H1 (cell line): ENCODE measurements at regions not wholly inside any gene's neighbourhood (a gene's known extent, or its start where the extent isn't known, plus 50 kb on each side); places are given as distances from the start of the nearest gene placed in this dataset.

ENCODE experiments used
- ASH2L ChIP-seq: fragments of 200-600, 300-600 bp; sonication (generic); IDR thresholded peaks from one replicate; pipeline ENCODE4 v1.7.1; 2017; ENCODE audit warnings: low read length
- BACH1 ChIP-seq: IDR thresholded peaks from 2 replicates; pipeline ENCODE4 v1.6.1; 2012; ENCODE audit warnings: low read length, improper control_type of control experiment
- CBX8 ChIP-seq: fragments of 300-800, 300-1000 bp; sonication (generic); IDR thresholded peaks from 2 replicates; pipeline ENCODE4 v1.7.1; 2016; ENCODE audit warnings: low read depth, low read length, borderline replicate concordance
- CEBPB ChIP-seq: IDR thresholded peaks from 2 replicates; pipeline ENCODE4 v1.6.1; 2012; ENCODE audit warnings: low read depth, low read length
- GTF2F1 ChIP-seq: IDR thresholded peaks from 2 replicates; pipeline ENCODE4 v1.6.1; 2012; ENCODE audit warnings: low read depth, low read length, improper control_type of control experiment, borderline replicate concordance
- MAFK ChIP-seq: IDR thresholded peaks from 2 replicates; pipeline ENCODE4 v1.6.1; 2012; ENCODE audit warnings: low read depth, mild to moderate bottlenecking, improper control_type of control experiment, low read length
- POU5F1 ChIP-seq: IDR thresholded peaks from 2 replicates; pipeline ENCODE4 v1.6.1; 2011; ENCODE audit warnings: low read depth, mild to moderate bottlenecking, low read length, moderate library complexity
- TEAD4 ChIP-seq: IDR thresholded peaks from 2 replicates; pipeline ENCODE4 v1.6.1; 2012; ENCODE audit warnings: low read depth, low read length, inconsistent platforms, mixed read lengths
- TF ChIP-seq, protein P1 (sequence below): fragments of 300-600 bp; sonication (generic); IDR thresholded peaks from 2 replicates; pipeline ENCODE4 v1.7.1; 2012; ENCODE audit warnings: low read length, moderate library complexity, mild to moderate bottlenecking, inconsistent platforms; ENCODE audit not compliant: insufficient replicate concordance
- TF ChIP-seq, protein P2 (sequence below), 3 experiments: IDR thresholded peaks; 1 replicate in 2 of 3; 2 replicates in 1 of 3; pipeline versions ENCODE4 v1.5.1 to v1.6.1; 2011; ENCODE audit warnings: low read length in 3 of 3, mild to moderate bottlenecking in 3 of 3, inconsistent platforms in 2 of 3, low read depth in 1 of 3, moderate library complexity in 1 of 3; ENCODE audit not compliant: insufficient read depth in 1 of 3; ENCODE audit errors: control extremely low read depth in 1 of 3

- TF ChIP-seq, protein P1, sequence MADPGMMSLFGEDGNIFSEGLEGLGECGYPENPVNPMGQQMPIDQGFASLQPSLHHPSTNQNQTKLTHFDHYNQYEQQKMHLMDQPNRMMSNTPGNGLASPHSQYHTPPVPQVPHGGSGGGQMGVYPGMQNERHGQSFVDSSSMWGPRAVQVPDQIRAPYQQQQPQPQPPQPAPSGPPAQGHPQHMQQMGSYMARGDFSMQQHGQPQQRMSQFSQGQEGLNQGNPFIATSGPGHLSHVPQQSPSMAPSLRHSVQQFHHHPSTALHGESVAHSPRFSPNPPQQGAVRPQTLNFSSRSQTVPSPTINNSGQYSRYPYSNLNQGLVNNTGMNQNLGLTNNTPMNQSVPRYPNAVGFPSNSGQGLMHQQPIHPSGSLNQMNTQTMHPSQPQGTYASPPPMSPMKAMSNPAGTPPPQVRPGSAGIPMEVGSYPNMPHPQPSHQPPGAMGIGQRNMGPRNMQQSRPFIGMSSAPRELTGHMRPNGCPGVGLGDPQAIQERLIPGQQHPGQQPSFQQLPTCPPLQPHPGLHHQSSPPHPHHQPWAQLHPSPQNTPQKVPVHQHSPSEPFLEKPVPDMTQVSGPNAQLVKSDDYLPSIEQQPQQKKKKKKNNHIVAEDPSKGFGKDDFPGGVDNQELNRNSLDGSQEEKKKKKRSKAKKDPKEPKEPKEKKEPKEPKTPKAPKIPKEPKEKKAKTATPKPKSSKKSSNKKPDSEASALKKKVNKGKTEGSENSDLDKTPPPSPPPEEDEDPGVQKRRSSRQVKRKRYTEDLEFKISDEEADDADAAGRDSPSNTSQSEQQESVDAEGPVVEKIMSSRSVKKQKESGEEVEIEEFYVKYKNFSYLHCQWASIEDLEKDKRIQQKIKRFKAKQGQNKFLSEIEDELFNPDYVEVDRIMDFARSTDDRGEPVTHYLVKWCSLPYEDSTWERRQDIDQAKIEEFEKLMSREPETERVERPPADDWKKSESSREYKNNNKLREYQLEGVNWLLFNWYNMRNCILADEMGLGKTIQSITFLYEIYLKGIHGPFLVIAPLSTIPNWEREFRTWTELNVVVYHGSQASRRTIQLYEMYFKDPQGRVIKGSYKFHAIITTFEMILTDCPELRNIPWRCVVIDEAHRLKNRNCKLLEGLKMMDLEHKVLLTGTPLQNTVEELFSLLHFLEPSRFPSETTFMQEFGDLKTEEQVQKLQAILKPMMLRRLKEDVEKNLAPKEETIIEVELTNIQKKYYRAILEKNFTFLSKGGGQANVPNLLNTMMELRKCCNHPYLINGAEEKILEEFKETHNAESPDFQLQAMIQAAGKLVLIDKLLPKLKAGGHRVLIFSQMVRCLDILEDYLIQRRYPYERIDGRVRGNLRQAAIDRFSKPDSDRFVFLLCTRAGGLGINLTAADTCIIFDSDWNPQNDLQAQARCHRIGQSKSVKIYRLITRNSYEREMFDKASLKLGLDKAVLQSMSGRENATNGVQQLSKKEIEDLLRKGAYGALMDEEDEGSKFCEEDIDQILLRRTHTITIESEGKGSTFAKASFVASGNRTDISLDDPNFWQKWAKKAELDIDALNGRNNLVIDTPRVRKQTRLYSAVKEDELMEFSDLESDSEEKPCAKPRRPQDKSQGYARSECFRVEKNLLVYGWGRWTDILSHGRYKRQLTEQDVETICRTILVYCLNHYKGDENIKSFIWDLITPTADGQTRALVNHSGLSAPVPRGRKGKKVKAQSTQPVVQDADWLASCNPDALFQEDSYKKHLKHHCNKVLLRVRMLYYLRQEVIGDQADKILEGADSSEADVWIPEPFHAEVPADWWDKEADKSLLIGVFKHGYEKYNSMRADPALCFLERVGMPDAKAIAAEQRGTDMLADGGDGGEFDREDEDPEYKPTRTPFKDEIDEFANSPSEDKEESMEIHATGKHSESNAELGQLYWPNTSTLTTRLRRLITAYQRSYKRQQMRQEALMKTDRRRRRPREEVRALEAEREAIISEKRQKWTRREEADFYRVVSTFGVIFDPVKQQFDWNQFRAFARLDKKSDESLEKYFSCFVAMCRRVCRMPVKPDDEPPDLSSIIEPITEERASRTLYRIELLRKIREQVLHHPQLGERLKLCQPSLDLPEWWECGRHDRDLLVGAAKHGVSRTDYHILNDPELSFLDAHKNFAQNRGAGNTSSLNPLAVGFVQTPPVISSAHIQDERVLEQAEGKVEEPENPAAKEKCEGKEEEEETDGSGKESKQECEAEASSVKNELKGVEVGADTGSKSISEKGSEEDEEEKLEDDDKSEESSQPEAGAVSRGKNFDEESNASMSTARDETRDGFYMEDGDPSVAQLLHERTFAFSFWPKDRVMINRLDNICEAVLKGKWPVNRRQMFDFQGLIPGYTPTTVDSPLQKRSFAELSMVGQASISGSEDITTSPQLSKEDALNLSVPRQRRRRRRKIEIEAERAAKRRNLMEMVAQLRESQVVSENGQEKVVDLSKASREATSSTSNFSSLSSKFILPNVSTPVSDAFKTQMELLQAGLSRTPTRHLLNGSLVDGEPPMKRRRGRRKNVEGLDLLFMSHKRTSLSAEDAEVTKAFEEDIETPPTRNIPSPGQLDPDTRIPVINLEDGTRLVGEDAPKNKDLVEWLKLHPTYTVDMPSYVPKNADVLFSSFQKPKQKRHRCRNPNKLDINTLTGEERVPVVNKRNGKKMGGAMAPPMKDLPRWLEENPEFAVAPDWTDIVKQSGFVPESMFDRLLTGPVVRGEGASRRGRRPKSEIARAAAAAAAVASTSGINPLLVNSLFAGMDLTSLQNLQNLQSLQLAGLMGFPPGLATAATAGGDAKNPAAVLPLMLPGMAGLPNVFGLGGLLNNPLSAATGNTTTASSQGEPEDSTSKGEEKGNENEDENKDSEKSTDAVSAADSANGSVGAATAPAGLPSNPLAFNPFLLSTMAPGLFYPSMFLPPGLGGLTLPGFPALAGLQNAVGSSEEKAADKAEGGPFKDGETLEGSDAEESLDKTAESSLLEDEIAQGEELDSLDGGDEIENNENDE: no peak
- TF ChIP-seq BACH1 (no peak), POU5F1 (no peak), CBX8 (no peak), GTF2F1 (no peak), TEAD4 (no peak), MAFK (no peak), CEBPB (no peak), ASH2L (no peak)
- TF ChIP-seq, protein P2, sequence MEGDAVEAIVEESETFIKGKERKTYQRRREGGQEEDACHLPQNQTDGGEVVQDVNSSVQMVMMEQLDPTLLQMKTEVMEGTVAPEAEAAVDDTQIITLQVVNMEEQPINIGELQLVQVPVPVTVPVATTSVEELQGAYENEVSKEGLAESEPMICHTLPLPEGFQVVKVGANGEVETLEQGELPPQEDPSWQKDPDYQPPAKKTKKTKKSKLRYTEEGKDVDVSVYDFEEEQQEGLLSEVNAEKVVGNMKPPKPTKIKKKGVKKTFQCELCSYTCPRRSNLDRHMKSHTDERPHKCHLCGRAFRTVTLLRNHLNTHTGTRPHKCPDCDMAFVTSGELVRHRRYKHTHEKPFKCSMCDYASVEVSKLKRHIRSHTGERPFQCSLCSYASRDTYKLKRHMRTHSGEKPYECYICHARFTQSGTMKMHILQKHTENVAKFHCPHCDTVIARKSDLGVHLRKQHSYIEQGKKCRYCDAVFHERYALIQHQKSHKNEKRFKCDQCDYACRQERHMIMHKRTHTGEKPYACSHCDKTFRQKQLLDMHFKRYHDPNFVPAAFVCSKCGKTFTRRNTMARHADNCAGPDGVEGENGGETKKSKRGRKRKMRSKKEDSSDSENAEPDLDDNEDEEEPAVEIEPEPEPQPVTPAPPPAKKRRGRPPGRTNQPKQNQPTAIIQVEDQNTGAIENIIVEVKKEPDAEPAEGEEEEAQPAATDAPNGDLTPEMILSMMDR (IDR thresholded peaks at IDR 0.05; ENCODE audit: control extremely low read depth in 1 of 3, insufficient read depth in 1 of 3, low read depth in 1 of 3, low read length in 3 of 3): no peak
Observed at GRCh38 chr6:167755461-167755860, 71.2 kb upstream of the AFDN start (continued).
